AG10803 (cell line): ENCODE measurements at regions not wholly inside any gene's neighbourhood (a gene's known extent, or its start where the extent isn't known, plus 50 kb on each side); places are given as distances from the start of the nearest gene placed in this dataset.

Experiments
- DNase-seq: peaks from one replicate; pipeline ENCODE4 v3.0.0; 2010; ENCODE audit warnings: low read depth
- H3K4me3 ChIP-seq: 2 replicates; pipeline ENCODE4 v1.5.1; 2011; ENCODE audit warnings: mild to moderate bottlenecking, low read length, control low read depth
- TF ChIP-seq, protein P1 (sequence below): conservative IDR thresholded peaks from 2 replicates; pipeline ENCODE4 v1.5.1; 2011; ENCODE audit warnings: mild to moderate bottlenecking, low read length, control low read depth, inconsistent platforms

DNA sequence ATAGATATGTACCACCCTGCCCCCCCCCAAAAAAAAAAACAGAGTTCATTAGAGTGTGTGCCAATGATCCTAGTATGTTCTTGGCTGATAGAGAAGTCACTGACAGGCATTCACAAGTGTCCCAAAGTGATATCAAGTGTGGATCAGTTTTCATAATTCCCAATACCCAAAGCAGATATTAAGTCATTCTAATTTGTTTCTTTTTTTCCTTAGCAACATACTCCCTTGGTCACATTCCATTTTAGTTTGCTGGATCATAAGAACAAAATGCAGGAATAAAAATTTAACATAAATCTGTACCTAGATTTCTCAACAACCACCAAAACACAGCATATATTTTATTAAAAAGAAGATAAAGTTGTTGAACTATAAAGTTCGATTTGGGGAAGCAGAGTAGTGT, 129.8 kb upstream of the PALMD start:
- H3K4me3 ChIP-seq: no peak overlapping the region
- DNase-seq: no peak
- TF ChIP-seq, protein P1, sequence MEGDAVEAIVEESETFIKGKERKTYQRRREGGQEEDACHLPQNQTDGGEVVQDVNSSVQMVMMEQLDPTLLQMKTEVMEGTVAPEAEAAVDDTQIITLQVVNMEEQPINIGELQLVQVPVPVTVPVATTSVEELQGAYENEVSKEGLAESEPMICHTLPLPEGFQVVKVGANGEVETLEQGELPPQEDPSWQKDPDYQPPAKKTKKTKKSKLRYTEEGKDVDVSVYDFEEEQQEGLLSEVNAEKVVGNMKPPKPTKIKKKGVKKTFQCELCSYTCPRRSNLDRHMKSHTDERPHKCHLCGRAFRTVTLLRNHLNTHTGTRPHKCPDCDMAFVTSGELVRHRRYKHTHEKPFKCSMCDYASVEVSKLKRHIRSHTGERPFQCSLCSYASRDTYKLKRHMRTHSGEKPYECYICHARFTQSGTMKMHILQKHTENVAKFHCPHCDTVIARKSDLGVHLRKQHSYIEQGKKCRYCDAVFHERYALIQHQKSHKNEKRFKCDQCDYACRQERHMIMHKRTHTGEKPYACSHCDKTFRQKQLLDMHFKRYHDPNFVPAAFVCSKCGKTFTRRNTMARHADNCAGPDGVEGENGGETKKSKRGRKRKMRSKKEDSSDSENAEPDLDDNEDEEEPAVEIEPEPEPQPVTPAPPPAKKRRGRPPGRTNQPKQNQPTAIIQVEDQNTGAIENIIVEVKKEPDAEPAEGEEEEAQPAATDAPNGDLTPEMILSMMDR: no peak

DNA sequence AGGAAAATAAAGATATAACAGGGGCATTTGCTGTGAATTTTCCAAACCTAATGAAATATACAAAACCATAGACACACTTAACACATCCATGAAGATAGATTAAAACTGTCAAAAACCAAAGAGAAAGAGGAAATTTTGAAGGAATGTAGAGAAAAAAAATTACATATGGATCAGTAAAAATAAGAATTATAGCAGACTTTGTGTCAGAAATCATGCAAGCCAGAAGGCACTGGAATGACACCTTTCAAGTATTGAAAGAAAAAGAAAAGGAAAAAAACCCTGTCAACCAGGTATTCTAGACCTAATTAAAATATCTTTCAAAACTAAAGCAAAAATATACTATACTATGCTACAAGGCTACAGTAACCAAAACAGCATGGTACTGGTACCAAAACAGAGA, 125.8 kb upstream of the PALMD start:
- TF ChIP-seq, protein P1: no peak
- no peak overlapping the region for H3K4me3 ChIP-seq
- no peak for DNase-seq

DNA sequence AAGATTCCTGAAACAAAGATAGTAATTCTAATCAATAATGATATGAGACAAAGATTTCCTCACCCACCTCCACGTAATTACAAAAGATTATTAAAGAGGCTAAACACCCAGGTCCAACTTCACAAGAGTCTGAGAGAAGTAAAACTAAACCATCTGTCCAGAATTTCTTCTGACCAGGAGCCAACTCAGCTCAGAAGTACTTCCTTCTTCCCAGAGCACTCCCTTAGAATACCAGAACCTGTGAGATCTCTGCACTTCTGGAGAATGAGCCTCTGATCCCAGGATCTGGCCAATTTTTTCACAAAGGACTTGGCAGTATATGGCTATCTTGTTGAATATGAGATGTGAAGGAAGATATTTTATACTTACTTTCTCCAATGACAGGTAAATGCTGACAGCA, 120.6 kb upstream of the PALMD start:
- TF ChIP-seq, protein P1: no peak
- DNase-seq: peak; percentile 25

DNA sequence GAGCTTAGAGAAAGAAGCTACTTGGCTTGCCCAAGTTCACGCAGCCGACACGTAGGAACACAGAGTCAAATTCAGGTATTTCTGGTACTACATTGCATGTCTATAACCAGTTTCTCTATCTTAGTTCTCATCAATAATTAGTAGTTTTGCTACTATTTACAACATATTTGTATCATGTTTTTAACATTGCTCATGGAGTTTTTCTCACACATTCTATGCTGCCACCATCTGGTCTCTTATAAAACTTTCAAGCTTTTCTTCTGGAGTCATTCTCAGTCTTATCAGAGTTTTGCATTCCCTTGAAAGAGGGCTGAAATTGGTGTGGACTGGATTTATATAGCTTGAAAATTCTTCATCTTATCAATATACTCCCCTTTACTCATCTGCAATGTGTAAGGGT, 118.8 kb upstream of the PALMD start:
- TF ChIP-seq, protein P1: peak; percentile 53
- H3K4me3 ChIP-seq: no peak overlapping the region
- DNase-seq: peak; percentile 34

More for the DNA sequence above, 120.6 kb upstream of the PALMD start:
- H3K4me3 ChIP-seq: no peak overlapping the region

DNA sequence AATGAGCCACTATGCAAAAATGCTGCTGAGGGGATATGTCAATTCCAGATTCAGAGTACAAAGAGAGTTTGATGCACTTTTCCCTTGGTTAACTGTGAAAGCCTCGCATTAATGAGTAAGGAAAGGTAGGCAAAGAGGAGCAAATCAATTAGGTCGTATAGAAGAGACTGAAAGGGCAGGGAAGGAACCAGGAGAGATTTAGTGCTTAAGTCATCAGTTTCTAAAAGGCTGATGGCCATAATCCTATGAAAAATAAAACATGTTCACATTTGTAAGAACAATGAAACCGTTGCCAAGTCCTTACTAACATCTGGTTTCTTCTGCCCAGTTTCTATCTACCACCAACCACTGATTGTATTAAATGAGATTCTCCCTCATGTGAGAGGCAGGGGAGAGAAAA, 118.4 kb upstream of the PALMD start:
- TF ChIP-seq, protein P1: no peak
- no peak overlapping the region for H3K4me3 ChIP-seq
- DNase-seq: no peak

DNA sequence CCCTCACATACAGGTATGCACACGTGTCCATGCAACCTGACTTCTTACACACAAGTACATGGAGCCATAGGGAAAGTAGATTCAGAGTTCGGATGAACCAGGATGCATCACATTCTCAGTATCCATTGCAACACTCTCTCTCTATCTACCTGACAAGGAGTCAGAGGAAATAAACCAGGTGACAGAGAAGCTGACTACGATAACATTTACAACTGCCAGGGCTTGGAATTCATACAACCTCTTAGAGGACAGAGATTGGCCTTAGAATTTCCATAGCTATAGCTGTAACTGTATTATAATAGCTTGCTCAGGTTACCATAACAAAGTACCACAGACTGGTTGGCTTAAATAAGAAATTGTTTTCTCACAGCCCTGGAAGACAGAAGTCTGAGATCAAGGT, 116.9 kb upstream of the PALMD start:
- no peak for DNase-seq
- TF ChIP-seq, protein P1: no peak
- H3K4me3 ChIP-seq: no peak overlapping the region

DNA sequence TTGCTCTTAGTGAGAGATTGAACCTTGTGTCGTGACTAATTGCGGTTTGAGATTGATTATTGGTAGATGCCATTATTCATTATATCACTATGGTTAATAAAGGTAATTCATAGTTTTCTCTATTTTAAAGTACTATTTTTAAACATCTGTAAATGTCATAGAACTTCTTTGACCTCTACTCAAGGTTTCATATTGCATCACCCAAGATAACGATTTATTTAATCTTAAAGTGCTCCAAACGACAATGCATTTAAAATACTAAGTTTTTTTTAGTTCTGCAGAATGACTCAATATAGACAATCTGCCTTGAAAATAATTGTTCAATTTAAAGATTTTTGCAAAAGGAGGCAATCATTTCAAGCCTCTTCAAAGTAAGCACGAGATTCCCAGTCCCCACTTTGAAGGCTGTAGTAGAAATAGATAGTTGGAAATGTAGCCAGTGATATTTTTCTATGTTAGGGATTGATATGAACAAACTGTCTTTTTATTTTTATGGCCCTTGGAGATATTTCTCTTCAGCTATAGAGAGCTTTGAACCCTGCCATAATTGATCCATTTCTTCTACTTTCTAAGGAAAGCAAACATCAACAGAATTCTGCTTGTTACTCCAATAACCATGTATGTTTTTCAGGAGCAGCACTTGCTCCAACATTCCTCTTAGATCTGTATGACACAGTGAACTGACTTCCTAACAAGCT, 114.2 kb upstream of the PALMD start:
- no peak overlapping the region for H3K4me3 ChIP-seq
- TF ChIP-seq, protein P1: no peak
- DNase-seq: no peak
